ENCODE measurements at regions not wholly inside any gene's neighbourhood (a gene's known extent, or its start where the extent isn't known, plus 50 kb on each side); places are given as distances from the start of the nearest gene placed in this dataset.

DNA sequence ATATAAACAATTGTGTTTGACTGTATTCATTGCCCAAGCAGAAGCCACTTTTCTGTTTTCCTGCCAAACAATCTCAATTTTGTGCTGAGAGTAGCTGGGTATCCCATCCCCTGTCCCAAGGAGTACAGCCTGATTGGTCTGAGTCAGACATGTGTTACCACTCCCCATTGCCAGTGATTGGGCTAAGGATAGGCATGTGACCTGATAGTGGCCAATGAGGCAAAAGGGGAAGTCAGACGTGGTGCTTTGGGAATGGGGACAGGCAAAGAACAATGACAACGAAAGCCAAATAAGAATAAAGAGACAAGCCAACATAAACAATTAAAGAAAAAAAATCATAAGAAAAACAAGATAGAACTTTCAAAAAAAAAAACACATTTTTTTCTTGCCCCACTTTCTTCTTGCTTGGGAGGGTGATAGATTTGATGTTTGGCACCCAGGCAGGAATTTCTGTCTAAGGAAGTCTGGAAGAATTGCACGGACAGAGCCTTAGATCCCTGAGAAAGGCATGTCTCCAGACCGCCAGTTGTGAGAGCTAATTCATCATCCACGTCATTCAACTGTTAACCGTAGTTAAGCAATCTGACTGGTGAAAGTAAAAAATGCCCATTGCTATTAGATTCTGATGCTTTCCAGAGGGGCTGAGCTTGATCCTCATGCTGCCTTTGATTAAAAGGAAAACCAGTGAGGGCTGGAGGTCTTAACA, 626.6 kb upstream of the TMEM132C start:
- no peak overlapping the region for H3K27ac Mint-ChIP-seq
- DNase-seq (ENCODE audit: low spot score) (no peak), ATAC-seq (no peak; the same call in 1 of the 2 replicates)
- TF ChIP-seq NFYB (CRISPR knock-in tag; conservative IDR thresholded peaks at IDR 0.05; ENCODE audit: low read depth) (peak; percentile 54), MLX (CRISPR knock-in tag; IDR thresholded peaks at IDR 0.05) (no peak)
- TF ChIP-seq, protein P1, sequence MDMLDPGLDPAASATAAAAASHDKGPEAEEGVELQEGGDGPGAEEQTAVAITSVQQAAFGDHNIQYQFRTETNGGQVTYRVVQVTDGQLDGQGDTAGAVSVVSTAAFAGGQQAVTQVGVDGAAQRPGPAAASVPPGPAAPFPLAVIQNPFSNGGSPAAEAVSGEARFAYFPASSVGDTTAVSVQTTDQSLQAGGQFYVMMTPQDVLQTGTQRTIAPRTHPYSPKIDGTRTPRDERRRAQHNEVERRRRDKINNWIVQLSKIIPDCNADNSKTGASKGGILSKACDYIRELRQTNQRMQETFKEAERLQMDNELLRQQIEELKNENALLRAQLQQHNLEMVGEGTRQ (CRISPR knock-in tag; IDR thresholded peaks at IDR 0.05): peak; percentile 39; the same call in 1 of the 2 replicates
- ChIA-PET POLR2A (no interaction called here), CTCF (no interaction called here)
- H3K27me3 Mint-ChIP-seq (ENCODE audit: low read depth): no peaks in the 10 kb centered on the region
- peaks cover 22% of the 10 kb centered on the region for H3K4me1 Mint-ChIP-seq
- peaks cover 54% of the 10 kb centered on the region for H3K9me3 Mint-ChIP-seq
- H3K36me3 Mint-ChIP-seq: peaks cover 9% of the 10 kb centered on the region; the same call in 1 of the 2 replicates
- no peak overlapping the region for H3K4me3 Mint-ChIP-seq

DNA sequence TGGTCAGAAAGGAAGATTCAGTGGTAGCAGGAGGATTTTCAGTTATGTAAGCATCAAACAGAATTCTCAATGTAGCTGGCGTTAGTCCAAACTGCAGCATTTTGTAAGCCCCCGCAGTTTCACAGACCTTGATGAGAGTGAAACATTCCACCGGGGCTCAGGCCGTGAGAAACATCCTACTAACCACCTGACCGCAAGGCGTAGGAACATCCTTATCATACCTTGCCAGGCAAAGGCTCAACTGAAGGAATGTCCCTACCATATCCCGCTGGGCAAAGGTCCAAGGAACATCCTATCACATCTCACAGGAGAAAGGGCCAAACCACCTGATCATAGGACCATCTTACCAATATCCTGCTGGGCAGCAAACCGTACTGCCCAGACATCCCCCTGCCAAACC, 624.8 kb upstream of the TMEM132C start:
- Mint-ChIP-seq H3K4me3 (no peak overlapping the region), H3K4me1 (peaks cover 11% of the 10 kb centered on the region), H3K9me3 (peaks cover 54% of the 10 kb centered on the region), H3K27me3 (ENCODE audit: low read depth) (no peaks in the 10 kb centered on the region), H3K36me3 (peaks cover 9% of the 10 kb centered on the region; the same call in 1 of the 2 replicates), H3K27ac (no peak overlapping the region)
- no peak for DNase-seq (ENCODE audit: low spot score)
- CTCF ChIA-PET: no interaction called here
- no peak for TF ChIP-seq PREB (CRISPR knock-in tag; IDR thresholded peaks at IDR 0.05; ENCODE audit: borderline replicate concordance)
- TF ChIP-seq, protein P2, sequence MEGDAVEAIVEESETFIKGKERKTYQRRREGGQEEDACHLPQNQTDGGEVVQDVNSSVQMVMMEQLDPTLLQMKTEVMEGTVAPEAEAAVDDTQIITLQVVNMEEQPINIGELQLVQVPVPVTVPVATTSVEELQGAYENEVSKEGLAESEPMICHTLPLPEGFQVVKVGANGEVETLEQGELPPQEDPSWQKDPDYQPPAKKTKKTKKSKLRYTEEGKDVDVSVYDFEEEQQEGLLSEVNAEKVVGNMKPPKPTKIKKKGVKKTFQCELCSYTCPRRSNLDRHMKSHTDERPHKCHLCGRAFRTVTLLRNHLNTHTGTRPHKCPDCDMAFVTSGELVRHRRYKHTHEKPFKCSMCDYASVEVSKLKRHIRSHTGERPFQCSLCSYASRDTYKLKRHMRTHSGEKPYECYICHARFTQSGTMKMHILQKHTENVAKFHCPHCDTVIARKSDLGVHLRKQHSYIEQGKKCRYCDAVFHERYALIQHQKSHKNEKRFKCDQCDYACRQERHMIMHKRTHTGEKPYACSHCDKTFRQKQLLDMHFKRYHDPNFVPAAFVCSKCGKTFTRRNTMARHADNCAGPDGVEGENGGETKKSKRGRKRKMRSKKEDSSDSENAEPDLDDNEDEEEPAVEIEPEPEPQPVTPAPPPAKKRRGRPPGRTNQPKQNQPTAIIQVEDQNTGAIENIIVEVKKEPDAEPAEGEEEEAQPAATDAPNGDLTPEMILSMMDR (IDR thresholded peaks at IDR 0.05): no peak
- TF ChIP-seq ATF1 (CRISPR knock-in tag; IDR thresholded peaks at IDR 0.05): no peak
- no peak for TF ChIP-seq NFE2L1 (CRISPR knock-in tag; IDR thresholded peaks at IDR 0.05)
- TF ChIP-seq CREB1 (CRISPR knock-in tag; IDR thresholded peaks at IDR 0.05): no peak
- TF ChIP-seq MYBL2 (CRISPR knock-in tag; IDR thresholded peaks at IDR 0.05): no peak
- TF ChIP-seq, protein P3, sequence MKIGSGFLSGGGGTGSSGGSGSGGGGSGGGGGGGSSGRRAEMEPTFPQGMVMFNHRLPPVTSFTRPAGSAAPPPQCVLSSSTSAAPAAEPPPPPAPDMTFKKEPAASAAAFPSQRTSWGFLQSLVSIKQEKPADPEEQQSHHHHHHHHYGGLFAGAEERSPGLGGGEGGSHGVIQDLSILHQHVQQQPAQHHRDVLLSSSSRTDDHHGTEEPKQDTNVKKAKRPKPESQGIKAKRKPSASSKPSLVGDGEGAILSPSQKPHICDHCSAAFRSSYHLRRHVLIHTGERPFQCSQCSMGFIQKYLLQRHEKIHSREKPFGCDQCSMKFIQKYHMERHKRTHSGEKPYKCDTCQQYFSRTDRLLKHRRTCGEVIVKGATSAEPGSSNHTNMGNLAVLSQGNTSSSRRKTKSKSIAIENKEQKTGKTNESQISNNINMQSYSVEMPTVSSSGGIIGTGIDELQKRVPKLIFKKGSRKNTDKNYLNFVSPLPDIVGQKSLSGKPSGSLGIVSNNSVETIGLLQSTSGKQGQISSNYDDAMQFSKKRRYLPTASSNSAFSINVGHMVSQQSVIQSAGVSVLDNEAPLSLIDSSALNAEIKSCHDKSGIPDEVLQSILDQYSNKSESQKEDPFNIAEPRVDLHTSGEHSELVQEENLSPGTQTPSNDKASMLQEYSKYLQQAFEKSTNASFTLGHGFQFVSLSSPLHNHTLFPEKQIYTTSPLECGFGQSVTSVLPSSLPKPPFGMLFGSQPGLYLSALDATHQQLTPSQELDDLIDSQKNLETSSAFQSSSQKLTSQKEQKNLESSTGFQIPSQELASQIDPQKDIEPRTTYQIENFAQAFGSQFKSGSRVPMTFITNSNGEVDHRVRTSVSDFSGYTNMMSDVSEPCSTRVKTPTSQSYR (CRISPR knock-in tag; IDR thresholded peaks at IDR 0.05): no peak
- TF ChIP-seq, protein P4, sequence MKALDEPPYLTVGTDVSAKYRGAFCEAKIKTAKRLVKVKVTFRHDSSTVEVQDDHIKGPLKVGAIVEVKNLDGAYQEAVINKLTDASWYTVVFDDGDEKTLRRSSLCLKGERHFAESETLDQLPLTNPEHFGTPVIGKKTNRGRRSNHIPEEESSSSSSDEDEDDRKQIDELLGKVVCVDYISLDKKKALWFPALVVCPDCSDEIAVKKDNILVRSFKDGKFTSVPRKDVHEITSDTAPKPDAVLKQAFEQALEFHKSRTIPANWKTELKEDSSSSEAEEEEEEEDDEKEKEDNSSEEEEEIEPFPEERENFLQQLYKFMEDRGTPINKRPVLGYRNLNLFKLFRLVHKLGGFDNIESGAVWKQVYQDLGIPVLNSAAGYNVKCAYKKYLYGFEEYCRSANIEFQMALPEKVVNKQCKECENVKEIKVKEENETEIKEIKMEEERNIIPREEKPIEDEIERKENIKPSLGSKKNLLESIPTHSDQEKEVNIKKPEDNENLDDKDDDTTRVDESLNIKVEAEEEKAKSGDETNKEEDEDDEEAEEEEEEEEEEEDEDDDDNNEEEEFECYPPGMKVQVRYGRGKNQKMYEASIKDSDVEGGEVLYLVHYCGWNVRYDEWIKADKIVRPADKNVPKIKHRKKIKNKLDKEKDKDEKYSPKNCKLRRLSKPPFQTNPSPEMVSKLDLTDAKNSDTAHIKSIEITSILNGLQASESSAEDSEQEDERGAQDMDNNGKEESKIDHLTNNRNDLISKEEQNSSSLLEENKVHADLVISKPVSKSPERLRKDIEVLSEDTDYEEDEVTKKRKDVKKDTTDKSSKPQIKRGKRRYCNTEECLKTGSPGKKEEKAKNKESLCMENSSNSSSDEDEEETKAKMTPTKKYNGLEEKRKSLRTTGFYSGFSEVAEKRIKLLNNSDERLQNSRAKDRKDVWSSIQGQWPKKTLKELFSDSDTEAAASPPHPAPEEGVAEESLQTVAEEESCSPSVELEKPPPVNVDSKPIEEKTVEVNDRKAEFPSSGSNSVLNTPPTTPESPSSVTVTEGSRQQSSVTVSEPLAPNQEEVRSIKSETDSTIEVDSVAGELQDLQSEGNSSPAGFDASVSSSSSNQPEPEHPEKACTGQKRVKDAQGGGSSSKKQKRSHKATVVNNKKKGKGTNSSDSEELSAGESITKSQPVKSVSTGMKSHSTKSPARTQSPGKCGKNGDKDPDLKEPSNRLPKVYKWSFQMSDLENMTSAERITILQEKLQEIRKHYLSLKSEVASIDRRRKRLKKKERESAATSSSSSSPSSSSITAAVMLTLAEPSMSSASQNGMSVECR (CRISPR knock-in tag; IDR thresholded peaks at IDR 0.05; ENCODE audit: borderline replicate concordance): no peak
- no peak for TF ChIP-seq IRF1 (CRISPR knock-in tag; IDR thresholded peaks at IDR 0.05)
- TF ChIP-seq SOX15 (CRISPR knock-in tag; IDR thresholded peaks at IDR 0.05): no peak
- POLR2A ChIA-PET: no interaction called here
- no peak for ATAC-seq
